T-helper 1 cell (primary cell): ENCODE measurements at regions not wholly inside any gene's neighbourhood (a gene's known extent, or its start where the extent isn't known, plus 50 kb on each side); places are given as distances from the start of the nearest gene placed in this dataset.
A peak's percentile ranks its signal among the peaks of the same experiment; 100 is the strongest.

ENCODE experiments used
- DNase-seq, 5 donors: peaks; one replicate each; pipeline ENCODE4 v3.0.0-alpha.2; 2012 to 2020

DNA sequence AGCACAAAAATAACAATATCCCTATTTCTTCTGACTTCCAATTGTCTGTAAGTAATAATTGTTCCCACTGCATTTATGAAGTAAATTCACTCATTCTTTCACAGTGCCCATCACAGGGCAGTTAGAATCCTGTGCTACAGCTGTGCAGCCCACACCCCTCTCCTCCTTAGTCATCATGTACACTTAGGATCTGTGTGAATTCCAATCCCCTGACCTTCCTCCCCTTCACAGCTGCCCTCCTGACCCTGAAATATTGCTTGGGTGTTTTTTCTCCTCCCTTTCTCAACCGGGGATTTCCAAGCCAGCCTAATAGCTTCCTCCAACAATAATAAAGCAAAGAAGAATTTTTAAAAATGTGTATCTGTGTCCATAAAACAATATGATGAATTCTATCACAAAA lies 91.5 kb upstream of the BEND6 start:
- DNase-seq, result no peak

DNA sequence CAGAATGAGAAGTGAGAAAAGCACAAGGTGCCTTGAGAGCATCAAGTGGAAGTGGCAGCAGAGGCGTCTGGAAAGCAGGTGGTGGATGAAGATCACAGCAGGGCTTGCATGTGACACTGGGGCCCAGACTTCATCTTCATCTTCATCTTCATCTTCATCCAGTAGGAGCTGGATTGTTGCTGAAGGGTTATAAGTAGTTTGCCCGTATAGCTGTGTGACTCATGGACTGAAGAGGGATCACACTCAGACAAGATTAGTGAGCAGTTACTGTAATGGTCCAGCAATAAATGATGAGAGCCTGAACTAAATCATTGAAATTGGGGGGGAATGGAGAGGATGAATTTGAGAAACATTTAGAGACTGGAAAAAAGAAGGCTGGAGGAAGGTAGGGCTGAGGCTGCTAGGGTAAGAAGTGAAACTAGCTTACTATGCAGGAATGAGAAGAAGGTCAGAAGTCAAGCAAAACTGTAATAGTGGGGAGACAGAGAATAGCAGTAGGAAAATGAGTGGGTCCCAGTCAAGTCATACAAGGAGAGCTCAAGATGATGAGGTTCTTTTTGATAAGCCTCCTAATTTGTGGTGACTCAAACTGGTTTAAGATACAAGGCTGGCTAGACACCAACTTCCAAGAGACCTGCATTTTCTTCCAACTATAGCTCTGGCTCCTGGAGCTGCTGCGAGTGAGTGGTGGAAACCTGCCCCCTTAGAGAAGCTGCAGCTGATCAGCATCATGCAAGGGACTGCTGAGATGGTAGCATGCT lies 92.3 kb upstream of the BEND6 start:
- no peak for DNase-seq

DNA sequence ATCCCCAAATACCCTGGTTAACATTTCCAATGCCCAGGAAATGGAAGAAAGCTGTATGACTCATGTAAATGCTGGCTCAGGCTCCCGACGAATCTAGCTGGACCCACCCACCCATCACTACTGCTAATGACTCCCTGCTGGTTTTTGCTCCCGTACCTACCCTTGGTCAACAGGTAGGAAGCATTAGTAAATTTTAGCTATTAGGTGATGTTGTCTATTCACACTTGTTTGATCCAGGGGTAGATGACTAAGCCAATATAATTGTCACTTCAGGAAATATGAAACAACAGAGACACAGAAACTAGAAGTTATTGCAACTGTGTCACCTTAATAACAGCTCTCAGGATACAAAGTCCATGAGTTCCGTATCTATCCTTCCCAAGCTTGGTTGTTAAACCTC lies 94.4 kb upstream of the BEND6 start:
- no peak for DNase-seq

DNA sequence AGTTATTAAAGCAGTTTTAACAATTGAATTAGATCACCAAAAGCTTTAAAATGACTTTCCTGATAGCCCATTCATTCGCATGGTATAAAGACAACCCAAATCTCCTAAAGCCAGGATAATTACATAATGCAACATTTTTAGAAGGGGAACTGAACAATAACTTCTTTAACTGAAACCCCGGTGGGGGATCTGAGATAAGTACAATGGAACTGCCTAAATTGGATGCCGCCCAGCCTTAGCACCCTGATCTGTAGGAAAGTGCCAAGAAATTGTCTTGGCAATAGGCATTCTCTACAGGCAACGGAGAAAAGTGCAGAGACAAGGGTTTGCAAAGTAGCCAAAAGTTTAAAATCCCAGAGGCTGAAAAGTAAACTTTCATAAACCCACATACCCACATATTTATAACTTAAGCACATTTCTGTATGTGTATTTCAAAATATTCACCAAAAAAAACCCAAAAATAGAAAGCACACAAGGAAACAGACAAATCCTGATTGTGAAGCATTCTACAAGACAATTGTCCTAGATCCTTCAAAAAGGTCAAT lies 98.8 kb upstream of the BEND6 start:
- DNase-seq, result no peak

DNA sequence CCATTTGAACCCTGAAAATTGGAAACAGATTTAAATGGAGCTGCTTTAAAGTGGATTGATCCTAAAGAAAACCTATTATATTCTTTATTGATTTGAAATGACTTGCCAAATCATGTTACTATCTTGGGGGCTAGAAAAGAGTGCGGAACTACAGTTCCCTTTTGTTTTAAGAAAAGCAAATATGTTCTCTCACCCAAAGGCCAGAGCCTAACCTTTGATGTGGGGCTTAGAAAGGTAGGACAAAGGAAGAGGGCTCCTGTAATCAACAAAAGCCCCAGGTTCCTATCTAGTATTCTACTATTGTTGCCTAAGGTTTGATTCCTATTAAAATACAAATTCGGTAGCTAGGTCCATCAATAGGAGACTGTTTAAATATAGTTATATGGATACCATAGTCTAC lies 100.8 kb upstream of the BEND6 start:
- no peak for DNase-seq

DNA sequence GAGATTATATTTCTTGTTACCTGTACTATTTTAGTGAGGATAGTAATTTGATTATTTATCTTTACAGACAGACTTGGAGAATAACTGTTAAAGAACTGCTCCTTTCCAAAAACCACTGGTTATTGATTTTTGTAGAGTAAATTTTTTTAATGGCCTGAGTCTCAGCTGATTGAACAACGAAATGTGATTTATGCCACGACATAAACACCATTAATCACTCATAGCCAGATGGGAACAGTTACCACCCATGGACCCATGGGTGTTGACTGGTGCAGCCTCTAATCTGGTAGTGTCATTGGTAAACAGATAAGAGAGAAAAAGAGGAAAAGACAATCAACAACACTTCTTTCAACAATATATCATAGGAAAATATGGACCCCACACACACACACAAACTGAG lies 101.4 kb upstream of the BEND6 start:
- no peak for DNase-seq

DNA sequence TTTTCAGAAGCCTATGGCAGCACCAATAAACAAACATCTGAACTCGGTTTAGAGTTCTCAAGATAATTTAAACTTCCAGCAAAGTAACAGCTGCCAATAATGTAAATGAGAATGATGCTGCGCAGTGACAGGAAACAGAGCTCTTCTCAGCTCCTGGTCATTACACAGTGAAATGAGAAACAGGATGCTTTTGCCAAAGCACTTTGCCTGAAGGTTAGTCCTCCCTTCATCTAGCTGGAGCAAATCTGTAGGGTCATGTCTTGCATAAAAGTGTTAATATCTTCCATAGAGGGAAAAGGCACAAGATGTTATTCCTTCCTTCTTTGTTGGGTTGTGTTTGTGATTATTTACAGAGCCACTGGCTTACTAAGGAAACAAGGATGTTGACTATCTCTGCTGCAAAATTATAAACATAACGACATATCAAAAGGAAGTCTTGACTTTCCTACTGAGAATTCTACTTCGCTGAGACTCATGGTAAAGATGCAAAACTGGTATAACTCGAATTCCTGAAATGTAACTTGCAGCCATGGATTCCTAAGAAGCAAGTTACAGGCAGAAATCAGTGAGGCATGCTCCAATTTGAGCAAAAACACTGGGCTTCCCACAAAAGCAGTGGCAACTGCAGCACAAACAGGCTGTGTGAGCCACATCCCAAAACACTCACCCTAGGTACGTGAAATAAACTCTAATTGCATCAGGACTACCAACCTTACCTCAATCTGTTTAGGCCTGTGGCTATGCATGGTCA lies 102.5 kb upstream of the BEND6 start:
- DNase-seq, result no peak

DNA sequence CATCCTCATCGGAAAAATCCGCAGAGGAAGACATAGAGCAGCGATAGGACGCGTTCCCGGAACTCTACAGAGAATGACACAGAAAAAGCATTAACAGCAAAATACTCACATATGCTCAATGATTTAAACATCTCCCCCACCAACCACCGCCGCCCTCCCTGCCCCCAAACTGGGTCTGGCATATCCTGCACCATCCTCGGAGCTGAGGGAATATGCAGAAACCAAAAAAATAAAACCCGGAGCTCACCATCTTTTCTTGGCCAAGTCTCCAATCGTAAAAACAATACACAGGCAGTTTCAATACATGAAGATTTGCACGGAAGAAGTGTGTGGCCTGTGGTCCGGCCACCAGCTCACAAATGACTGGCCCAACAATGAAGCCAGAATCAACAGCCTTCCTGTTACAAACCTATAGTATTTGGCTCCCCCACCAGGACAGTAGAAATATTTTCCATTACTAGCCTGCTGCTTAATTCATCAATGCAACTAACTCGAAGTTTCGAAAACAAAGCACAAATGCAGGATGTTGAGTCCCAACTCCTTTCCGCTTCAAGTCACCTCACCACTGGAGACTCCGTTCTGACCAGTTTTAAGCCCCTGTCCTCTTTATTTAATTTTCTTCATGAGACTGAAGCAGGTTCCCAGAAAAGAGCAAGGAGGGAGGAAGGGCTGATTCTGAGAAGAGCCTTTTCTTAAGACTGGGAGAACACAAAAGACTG lies 103.2 kb upstream of the BEND6 start:
- DNase-seq, result peak in 1 of 5 donors; percentile 82

DNA sequence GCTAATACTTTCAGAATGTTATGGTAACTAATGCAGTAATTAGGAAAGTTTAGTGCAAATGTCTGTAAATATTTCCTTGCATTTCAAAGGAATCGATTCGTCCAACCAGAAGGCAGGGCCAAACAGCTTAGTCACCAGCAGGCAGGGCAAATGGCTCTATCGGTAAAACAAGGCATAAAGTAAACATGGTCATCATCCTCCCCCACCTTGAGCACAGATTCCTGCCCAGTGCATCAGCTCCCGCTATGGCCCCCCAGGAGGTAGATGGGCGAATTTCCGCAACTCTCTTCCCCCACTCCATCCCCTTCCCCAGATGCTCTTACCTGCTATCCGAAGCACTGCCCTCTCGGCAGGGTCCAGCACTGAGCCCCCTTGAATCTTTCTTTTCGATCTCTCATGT lies 103.8 kb upstream of the BEND6 start:
- no peak for DNase-seq

DNA sequence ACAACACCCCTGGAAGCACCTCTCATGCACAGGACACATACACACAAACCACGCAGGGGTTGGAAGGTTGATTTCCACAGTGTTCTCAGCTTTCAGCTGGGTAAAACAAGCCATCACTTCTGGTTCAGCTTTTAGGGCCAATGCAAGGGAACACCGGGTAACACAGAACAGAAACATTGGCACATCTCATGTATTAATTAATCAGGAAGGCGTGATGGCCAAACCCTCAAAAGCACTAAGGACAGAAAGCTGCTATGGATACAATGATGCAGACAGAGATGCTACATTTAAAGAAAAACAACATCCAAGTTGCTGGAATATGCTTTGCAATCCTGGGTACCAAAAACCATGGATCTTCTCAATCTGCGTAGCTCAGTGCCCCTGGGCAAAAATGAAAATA lies 104.3 kb upstream of the BEND6 start:
- no peak for DNase-seq

DNA sequence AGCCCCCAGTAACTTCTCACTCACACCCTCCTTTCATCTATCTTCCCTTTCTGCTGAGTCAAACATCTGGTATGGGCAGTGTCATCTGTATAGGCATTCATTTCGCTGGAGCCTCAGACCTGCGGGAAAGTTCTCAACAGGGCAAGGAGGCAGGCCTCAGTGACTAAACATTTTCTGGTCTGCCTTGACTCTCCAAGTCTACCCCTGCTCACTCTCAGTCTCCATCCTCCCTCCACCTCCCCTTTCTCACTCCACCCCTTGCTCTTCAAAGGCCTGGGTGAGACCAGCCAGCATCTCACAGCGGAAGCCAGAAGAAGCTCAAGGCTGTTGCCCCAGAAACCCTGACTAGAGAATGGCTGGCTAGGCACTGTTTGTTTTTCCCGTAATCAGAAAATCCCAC lies 105.0 kb upstream of the BEND6 start:
- DNase-seq, result no peak

DNA sequence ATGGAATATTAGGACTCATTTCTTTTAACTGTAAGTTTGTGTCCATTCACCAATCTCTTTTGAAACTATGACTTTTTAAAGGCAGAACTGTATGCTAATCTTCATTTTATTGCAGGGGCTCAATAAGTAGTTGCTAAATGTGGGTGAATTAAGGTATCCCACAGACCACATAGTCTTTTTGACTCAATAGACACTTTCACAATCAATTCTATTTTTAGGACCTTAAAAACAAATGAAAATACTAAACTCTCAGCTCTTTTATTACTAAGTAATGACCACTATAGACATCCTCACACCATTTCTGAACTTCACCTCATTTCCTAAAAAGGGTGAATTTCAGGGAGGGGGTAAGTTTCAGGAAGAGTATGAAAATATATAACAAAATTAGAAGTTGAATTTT lies 106.8 kb upstream of the BEND6 start:
- no peak for DNase-seq

DNA sequence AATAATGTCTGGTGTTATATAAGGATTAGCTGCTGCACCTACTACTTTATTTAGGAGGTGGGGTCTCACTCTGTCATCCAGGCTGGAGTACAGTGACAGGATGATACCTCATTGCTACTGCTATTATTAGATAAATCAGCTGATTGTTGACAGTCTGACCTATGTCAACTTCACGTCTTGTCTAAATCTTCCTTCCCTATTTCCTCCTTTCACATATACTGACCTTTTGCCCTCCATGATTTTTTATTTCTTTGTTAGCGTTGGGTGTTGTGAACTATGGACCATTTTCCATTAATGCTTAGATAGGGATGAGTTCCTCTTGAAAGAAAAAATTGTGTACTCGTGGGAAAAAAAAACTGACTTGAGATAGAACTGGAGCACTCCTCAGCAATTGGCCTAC lies 109.9 kb upstream of the BEND6 start:
- DNase-seq, result no peak

DNA sequence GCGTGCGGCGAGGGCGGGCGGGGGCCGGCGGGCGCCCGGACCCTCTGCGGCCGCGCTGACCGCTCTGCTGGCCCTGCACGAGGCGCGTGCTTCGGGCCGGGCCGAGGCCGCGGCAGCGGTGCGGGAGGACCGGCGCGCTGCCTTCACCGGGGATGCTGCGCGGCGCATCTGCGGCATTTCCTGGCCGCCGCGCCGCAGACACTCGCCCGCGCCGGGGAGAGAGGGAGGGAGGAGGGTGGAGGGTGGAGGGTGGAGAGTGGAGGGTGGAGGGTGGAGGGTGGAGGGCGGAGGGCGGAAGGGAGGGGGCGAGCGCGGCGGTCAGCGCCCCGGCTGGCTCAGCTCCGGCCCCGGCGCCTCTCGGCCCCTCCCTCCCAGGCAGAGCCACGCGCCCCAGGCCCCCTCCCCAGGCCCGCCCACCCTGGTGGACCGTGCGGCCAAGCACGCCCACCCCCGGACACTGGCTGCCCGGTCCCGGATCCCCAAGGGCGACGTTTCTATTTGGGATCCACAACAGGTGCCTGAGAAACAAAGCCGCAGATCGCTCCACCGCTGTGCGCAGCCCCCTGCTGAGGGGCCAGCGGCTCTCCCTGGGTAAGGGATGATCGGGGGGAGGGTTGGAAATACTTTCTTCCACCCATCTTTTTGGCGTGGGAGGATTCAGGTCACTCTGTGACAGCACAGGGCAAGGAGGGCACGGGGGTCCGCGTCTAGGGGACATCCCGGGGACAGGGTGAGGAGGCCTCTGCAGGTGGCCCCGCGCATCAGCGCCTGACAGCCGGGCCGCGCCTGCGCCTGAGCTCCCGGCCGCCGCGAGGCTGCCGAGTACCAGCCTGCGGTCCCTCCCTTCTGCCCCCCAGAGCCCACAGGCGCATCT lies 111.2 kb upstream of the BEND6 start:
- DNase-seq, result peak in 3 of 5 donors; percentile 12 to 80 (median 24)

DNA sequence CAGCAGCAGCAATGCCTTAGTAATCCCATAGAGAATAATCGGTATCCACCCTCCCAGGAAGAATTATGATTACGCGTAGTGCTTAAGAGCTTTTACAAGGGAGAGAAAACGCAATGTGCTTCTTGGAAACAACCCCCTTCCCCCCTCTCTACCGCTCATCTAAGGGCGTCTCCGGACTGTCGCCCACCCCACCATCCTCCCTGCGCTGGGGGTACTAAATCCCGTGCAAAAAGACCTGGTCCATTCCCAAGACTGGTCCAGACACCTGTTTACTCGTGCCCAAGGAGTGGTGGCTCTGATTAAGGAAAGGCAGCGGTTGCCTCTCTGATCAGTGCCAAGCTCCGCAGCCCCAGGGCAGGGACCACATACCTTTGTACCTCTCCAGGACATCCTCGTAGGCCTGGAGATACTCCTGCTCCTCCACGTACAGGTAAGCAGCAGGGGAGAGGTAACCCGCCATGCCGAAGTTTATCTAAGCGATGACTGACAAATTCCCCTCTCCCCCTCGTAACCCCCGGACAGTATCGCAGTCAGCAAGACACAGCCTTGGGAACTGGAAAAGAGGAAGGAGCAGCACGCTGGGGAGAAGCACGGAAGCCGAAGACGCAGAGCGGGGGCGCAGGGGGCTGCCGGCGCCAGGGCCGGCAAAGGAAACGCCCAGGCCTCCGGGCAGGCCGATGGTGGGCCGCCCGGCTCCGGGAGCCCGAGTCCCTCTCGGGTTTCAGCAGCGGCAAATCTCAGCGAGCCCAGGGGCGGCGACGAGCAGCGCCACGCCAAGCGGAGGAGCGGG lies 112.0 kb upstream of the BEND6 start:
- no peak for DNase-seq

DNA sequence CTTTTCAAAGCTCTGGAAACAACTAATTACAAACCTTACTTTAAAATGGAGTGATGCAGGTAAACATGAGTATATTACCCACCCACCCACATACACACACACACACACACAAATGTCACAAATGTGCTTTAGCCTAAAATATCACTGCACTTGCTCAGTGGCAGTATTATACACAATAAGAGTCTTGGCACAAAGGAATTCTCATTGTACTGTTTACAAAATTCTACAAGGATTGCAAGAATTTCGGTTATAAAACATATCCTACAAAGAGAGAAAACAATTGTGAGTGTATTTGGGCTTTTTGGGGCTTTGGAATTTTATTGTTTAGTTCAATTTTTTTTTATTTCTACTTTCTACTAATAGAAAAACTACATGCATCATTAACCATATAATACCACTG lies 113.2 kb upstream of the BEND6 start:
- DNase-seq, result no peak

DNA sequence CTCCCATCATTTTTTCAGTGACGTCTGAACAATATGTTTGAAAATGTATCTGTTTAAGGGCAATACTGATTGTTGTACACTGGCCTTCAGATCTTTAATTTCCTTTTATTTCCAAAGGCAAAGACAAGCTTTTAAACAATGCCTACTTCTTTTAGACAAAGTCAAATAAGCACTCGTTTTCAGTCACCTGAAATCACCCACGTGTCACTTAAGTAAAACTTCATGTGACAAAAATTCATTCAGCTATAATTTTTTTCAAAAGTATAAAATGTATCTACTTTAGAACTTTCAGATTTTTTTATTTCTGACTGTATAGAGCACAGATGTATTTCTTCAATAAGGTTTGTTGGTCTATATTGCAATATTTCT lies 113.5 kb upstream of the BEND6 start:
- DNase-seq, result no peak

DNA sequence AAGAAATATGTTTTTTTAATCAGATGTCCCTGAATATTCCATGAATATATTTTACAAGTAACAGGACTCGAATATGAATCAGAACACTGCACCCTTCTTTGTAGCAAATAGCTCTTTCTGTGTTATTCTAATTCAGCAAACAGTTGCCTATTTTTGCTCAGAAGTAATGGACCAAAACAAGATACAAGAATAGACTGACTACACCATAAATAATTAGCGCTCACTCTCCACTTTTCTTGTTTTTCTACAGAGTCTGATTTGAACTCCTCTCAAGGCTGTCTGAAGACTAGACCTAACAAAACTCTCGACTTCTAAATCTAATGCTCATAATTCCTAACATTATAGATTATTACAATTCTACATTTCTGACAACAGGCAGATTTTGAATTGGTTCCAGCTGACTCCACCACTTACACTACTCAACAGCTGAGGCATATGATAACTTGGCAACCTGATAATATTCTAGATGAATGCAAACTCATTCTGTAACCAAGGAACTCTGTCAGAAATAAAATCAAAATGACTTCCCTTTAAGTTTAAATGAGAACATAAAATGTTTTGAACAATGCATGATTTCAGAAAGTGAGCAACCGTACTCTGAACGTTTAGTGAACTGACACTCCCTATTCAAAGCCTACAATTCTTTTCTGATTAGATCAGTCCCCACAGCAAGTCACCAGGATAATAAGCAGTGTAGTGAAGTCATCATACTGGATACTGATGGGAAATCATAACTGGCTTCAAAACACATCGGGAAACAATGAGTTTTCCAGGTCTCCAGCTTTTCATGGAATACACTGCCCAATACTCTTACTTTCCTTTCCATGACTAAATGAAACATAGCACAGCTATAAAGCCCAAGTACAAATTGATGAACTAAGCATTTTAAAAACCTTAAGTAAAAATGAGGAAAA lies 114.2 kb upstream of the BEND6 start:
- no peak for DNase-seq

DNA sequence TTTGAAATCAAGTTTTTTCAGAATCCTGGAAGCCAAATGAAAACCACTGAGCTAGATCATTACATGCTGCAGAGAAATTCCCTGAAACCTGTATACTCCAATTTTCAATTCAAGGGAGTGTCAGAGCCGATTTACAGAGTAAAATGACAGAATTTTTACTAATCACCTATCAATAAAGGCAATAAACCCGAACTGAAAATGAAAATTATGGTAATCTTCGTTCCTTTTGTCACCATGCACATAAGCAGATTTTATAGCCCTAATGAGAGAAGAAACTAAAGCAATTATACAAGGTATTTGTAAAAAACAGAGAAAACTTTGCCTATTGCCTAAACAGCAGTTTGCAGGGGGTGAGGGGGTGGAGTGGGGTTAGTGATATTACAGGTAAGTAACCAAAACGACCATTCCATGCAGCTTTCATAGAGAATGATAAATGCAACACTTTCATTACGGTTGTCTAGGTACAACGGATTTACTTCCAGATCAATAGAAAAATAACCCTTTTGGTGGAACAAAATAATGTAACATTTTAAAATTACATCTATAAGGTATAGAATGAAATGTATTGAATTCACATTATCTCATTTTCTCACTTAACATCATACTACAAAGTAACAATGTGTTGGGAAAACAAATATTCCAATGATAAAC lies 115.2 kb upstream of the BEND6 start:
- no peak for DNase-seq

DNA sequence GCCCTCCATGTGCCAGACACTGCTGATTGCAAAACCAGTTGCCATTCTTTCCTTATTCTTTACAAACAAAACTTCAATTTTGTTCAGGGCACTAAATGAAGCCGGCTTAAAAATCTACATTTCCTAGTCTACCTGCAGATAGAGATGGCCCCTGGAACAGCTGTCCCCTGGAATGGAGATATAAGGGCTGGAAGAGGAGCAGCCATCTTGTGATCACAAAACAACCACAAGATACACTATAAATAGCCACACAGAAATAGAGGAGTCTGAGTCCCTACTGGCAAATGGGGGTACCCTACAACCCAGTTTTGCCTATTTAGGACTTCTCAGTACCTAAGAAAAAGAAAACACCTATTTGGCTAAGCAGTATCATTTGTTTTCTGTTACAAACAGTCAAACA lies 115.9 kb upstream of the BEND6 start:
- no peak for DNase-seq
